CD8-positive, alpha-beta memory T cell (primary cell): ENCODE measurements at regions not wholly inside any gene's neighbourhood (a gene's known extent, or its start where the extent isn't known, plus 50 kb on each side); places are given as distances from the start of the nearest gene placed in this dataset.

Experiments
- CTCF ChIA-PET: fragments of 350-600 bp; sonication (Branson Sonifier 250); formaldehyde crosslinking; loops from one replicate; lab custom pipeline; 2021; ENCODE audit warnings: antibody characterized with exemption; lab: Charles Lee
- POLR2A ChIA-PET: fragments of 350-600 bp; sonication (Branson Sonifier 250); formaldehyde crosslinking; loops from one replicate; lab custom pipeline; 2021; ENCODE audit warnings: antibody characterized with exemption; lab: Charles Lee
- DNase-seq, 5 donors: peaks; one replicate each; pipeline versions ENCODE4 v3.0.0 to v3.0.0-alpha.2; 2020 to 2022; ENCODE audit warnings: mixed read lengths in 1 of 5
- H3K27ac ChIP-seq: one replicate; pipeline ENCODE4 v1.7.0; 2013; ENCODE audit warnings: low read depth, mild to moderate bottlenecking, low read length, moderate library complexity
- H3K27me3 ChIP-seq: 2 replicates; pipeline ENCODE4 v1.7.0; 2013; ENCODE audit warnings: low read length, mild to moderate bottlenecking; ENCODE audit not compliant: insufficient read depth, poor library complexity, severe bottlenecking
- H3K36me3 ChIP-seq: 2 replicates; pipeline ENCODE4 v1.7.0; 2013; ENCODE audit warnings: mild to moderate bottlenecking, low read length, moderate library complexity; ENCODE audit not compliant: insufficient read depth
- H3K4me1 ChIP-seq: 2 replicates; pipeline ENCODE4 v1.7.0; 2013; ENCODE audit warnings: mild to moderate bottlenecking, low read length, moderate library complexity; ENCODE audit not compliant: insufficient read depth
- H3K4me3 ChIP-seq: 2 replicates; pipeline ENCODE4 v1.7.0; 2013; ENCODE audit warnings: mild to moderate bottlenecking, low read length
- H3K9me3 ChIP-seq: 2 replicates; pipeline ENCODE4 v1.7.0; 2013; ENCODE audit warnings: mild to moderate bottlenecking, low read length
- H3K27ac Mint-ChIP-seq, 8 donors: one replicate each; pipeline ENCODE4 v1.8.0; 2020 to 2021; ENCODE audit warnings: mixed read lengths in 8 of 8, mild to moderate bottlenecking in 6 of 8, inconsistent platforms in 3 of 8, moderate library complexity in 3 of 8
- H3K27me3 Mint-ChIP-seq, 2 donors: one replicate each; pipeline ENCODE4 v1.8.0; 2020 to 2021; ENCODE audit warnings: mixed read lengths in 2 of 2, mild to moderate bottlenecking in 1 of 2, moderate library complexity in 1 of 2
- H3K36me3 Mint-ChIP-seq, 3 donors: one replicate each; pipeline ENCODE4 v1.8.0; 2020 to 2021; ENCODE audit warnings: mixed read lengths in 3 of 3, inconsistent platforms in 1 of 3, mild to moderate bottlenecking in 1 of 3
- H3K4me1 Mint-ChIP-seq, 3 donors: one replicate each; pipeline ENCODE4 v1.8.0; 2020 to 2021; ENCODE audit warnings: mixed read lengths in 3 of 3, inconsistent platforms in 1 of 3, mild to moderate bottlenecking in 1 of 3
- H3K4me3 Mint-ChIP-seq, 7 donors: one replicate each; pipeline ENCODE4 v1.8.0; 2020 to 2021; ENCODE audit warnings: mixed read lengths in 7 of 7, mild to moderate bottlenecking in 6 of 7, moderate library complexity in 4 of 7, inconsistent platforms in 2 of 7
- H3K9me3 Mint-ChIP-seq, 5 donors: one replicate each; pipeline ENCODE4 v1.8.0; 2020 to 2022; ENCODE audit warnings: mixed read lengths in 5 of 5, mild to moderate bottlenecking in 3 of 5, moderate library complexity in 2 of 5, inconsistent platforms in 1 of 5

DNA sequence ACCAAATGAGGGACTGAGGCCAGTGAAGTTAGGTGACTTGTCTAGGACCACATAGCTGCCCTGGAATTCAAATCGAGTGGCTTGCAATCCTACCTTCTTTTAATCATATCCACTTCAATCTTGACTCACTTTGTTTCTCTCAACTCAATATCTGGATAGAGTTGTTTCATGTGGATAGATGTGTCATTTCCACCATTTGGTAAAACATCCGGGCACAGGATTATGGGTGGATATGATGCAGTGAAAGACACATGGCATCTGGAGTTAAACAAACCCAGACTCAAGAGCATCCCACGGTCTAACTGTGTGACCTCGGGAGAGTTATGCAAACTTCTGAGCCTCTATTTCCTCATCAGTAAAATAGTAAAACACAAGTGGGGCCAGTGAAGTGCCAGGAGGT lies 103.6 kb upstream of the CNKSR3 start:
- CTCF ChIA-PET: no interaction called here
- H3K4me1 ChIP-seq: no peaks in the 10 kb centered on the region
- H3K4me3 ChIP-seq: no peak overlapping the region

DNA sequence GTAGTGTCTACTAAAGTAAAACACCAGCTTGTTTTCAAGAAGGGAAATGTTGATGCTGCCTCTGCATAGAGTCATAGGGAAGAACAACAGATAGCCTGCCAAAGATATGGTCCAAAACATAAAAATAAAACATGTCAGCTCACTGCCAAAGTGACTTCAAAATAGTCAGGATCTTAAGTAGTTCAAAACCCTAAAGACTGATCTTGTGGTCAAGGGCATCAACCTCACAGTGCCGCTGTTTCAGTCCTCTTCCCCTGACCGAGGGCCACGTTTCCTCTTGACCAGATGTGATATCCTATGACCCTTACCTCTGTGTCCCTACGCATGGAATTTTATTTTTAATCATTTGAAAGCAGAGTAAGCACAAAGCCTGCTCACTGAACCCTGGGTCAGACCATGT lies 104.2 kb upstream of the CNKSR3 start:
- peaks cover 2 to 6% of the 10 kb centered on the region in 2 donors for H3K27me3 Mint-ChIP-seq
- Histone ChIP-seq H3K4me1 (no peaks in the 10 kb centered on the region), H3K36me3 (no peaks in the 10 kb centered on the region), H3K27ac (no peak overlapping the region), H3K4me3 (no peak overlapping the region), H3K9me3 (no peaks in the 10 kb centered on the region), H3K27me3 (no peaks in the 10 kb centered on the region)
- H3K4me1 Mint-ChIP-seq: no peaks in the 10 kb centered on the region
- ChIA-PET CTCF (no interaction called here), POLR2A (no interaction called here)
- H3K9me3 Mint-ChIP-seq: no peaks in the 10 kb centered on the region
- no peak overlapping the region for H3K4me3 Mint-ChIP-seq
- DNase-seq: no peak
- H3K27ac Mint-ChIP-seq: no peak overlapping the region
- peaks cover 0 to 1% (median 0%) of the 10 kb centered on the region in 3 donors for H3K36me3 Mint-ChIP-seq

More for the DNA sequence above, 103.6 kb upstream of the CNKSR3 start:
- Mint-ChIP-seq H3K4me1 (no peaks in the 10 kb centered on the region), H3K4me3 (no peak overlapping the region), H3K27ac (no peak overlapping the region), H3K9me3 (no peaks in the 10 kb centered on the region), H3K27me3 (peaks cover 2 to 5% of the 10 kb centered on the region in 2 donors), H3K36me3 (peaks cover 0 to 1% (median 0%) of the 10 kb centered on the region in 3 donors)
- no peak overlapping the region for H3K27ac ChIP-seq
- no peaks in the 10 kb centered on the region for H3K36me3 ChIP-seq
- H3K27me3 ChIP-seq: no peaks in the 10 kb centered on the region
- no peak for DNase-seq
- POLR2A ChIA-PET: no interaction called here
- no peaks in the 10 kb centered on the region for H3K9me3 ChIP-seq

GRCh38 chr6:154615483-154616025 lies 105.1 kb upstream of the CNKSR3 start:
- H3K4me1 Mint-ChIP-seq: no peaks in the 10 kb centered on the region
- no peak for DNase-seq
- H3K4me3 ChIP-seq: no peak overlapping the region
- H3K36me3 Mint-ChIP-seq: peaks cover 0 to 1% (median 0%) of the 10 kb centered on the region in 3 donors
- no peak overlapping the region for H3K4me3 Mint-ChIP-seq
- POLR2A ChIA-PET: no interaction called here
- CTCF ChIA-PET: no interaction called here
- H3K27me3 Mint-ChIP-seq: peaks cover 2 to 9% of the 10 kb centered on the region in 2 donors
- no peaks in the 10 kb centered on the region for H3K9me3 Mint-ChIP-seq
- no peaks in the 10 kb centered on the region for H3K27me3 ChIP-seq
- no peaks in the 10 kb centered on the region for H3K9me3 ChIP-seq
- H3K36me3 ChIP-seq: no peaks in the 10 kb centered on the region
- no peaks in the 10 kb centered on the region for H3K4me1 ChIP-seq
- no peak overlapping the region for H3K27ac Mint-ChIP-seq
- no peak overlapping the region for H3K27ac ChIP-seq

- H3K27ac ChIP-seq: no peak overlapping the region
- no peaks in the 10 kb centered on the region for H3K9me3 ChIP-seq
- no peaks in the 10 kb centered on the region for H3K9me3 Mint-ChIP-seq
- no peak overlapping the region for H3K4me3 ChIP-seq
- no peak for DNase-seq
- H3K4me1 Mint-ChIP-seq: no peaks in the 10 kb centered on the region
- no peaks in the 10 kb centered on the region for H3K27me3 ChIP-seq
- ChIA-PET POLR2A (no interaction called here), CTCF (no interaction called here)
- no peaks in the 10 kb centered on the region for H3K36me3 ChIP-seq
- peaks cover 0 to 1% (median 0%) of the 10 kb centered on the region in 3 donors for H3K36me3 Mint-ChIP-seq
- H3K4me1 ChIP-seq: no peaks in the 10 kb centered on the region
- no peak overlapping the region for H3K27ac Mint-ChIP-seq
- H3K27me3 Mint-ChIP-seq: peaks cover 2 to 9% of the 10 kb centered on the region in 2 donors
- H3K4me3 Mint-ChIP-seq: no peak overlapping the region
Observed at GRCh38 chr6:154617175-154617574, 106.7 kb upstream of the CNKSR3 start.

DNA sequence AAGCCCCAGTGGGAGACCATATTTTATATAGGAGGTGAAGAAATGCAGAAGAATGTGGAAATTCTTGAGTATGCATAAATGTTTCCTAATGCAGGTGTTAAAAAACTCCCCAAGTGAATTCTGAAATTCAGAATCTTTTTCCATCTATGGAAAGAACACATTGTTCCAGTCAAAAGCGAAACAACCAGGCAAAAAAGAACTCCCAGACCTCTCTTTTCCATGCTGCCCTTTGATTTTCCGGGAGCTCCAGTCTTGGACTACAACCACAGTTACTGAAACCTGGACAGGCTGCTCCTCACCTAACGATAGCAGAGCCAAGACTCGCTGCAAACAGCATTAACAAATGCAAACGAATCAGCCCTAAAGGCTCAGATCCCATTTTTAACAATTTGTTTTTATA lies 108.7 kb upstream of the CNKSR3 start:
- no peaks in the 10 kb centered on the region for H3K36me3 ChIP-seq
- Mint-ChIP-seq H3K4me3 (no peak overlapping the region), H3K9me3 (peaks cover 0 to 2% (median 0%) of the 10 kb centered on the region in 5 donors), H3K27me3 (peaks cover 2 to 4% of the 10 kb centered on the region in 2 donors), H3K4me1 (no peaks in the 10 kb centered on the region), H3K27ac (no peak overlapping the region), H3K36me3 (peaks cover 0 to 1% (median 0%) of the 10 kb centered on the region in 3 donors)
- no peaks in the 10 kb centered on the region for H3K9me3 ChIP-seq
- no peak for DNase-seq
- ChIA-PET POLR2A (no interaction called here), CTCF (no interaction called here)
- H3K4me3 ChIP-seq: no peak overlapping the region
- no peak overlapping the region for H3K27ac ChIP-seq
- H3K4me1 ChIP-seq: no peaks in the 10 kb centered on the region
- no peaks in the 10 kb centered on the region for H3K27me3 ChIP-seq

DNA sequence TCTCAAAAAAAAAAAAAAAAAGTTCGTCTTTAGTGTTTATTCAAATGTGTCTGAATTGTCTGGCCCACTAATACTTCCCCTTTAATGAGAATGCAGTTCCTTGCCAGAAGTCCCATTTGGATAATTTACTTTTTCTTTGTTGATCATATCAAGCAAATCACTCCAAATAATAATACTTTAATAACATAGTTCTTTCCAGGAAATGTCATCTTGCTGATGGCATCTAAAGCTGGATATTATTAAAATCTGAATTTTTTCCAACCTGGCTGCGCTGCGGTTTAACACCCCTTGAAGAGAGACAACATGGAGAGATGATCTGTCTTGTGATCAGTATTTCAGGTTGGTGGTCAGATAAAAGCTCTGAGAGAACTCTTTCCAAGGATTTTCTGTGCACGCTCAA lies 111.2 kb upstream of the CNKSR3 start:
- H3K27ac Mint-ChIP-seq: no peak overlapping the region
- no peak for DNase-seq

GRCh38 chr6:154622618-154623336 lies 110.4 kb upstream of the SCAF8 start:
- H3K27me3 ChIP-seq: no peaks in the 10 kb centered on the region
- Mint-ChIP-seq H3K27me3 (peaks cover 3 to 8% of the 10 kb centered on the region in 2 donors), H3K9me3 (peaks cover 0 to 9% (median 5%) of the 10 kb centered on the region in 5 donors), H3K4me1 (no peaks in the 10 kb centered on the region), H3K4me3 (no peak overlapping the region), H3K27ac (no peak overlapping the region), H3K36me3 (no peaks in the 10 kb centered on the region)
- no peaks in the 10 kb centered on the region for H3K9me3 ChIP-seq
- no peak overlapping the region for H3K4me3 ChIP-seq
- no peaks in the 10 kb centered on the region for H3K4me1 ChIP-seq
- DNase-seq: no peak
- H3K27ac ChIP-seq: no peak overlapping the region
- no peaks in the 10 kb centered on the region for H3K36me3 ChIP-seq
- ChIA-PET CTCF (no interaction called here), POLR2A (no interaction called here)

More for the DNA sequence above, 111.2 kb upstream of the CNKSR3 start:
- Histone ChIP-seq H3K27ac (no peak overlapping the region), H3K9me3 (no peaks in the 10 kb centered on the region), H3K4me1 (no peaks in the 10 kb centered on the region), H3K27me3 (no peaks in the 10 kb centered on the region), H3K36me3 (no peaks in the 10 kb centered on the region), H3K4me3 (no peak overlapping the region)
- H3K36me3 Mint-ChIP-seq: no peaks in the 10 kb centered on the region
- ChIA-PET CTCF (no interaction called here), POLR2A (no interaction called here)
- H3K27me3 Mint-ChIP-seq: peaks cover 2 to 4% of the 10 kb centered on the region in 2 donors
- H3K9me3 Mint-ChIP-seq: peaks cover 0 to 9% (median 5%) of the 10 kb centered on the region in 5 donors
- no peaks in the 10 kb centered on the region for H3K4me1 Mint-ChIP-seq
- H3K4me3 Mint-ChIP-seq: no peak overlapping the region

DNA sequence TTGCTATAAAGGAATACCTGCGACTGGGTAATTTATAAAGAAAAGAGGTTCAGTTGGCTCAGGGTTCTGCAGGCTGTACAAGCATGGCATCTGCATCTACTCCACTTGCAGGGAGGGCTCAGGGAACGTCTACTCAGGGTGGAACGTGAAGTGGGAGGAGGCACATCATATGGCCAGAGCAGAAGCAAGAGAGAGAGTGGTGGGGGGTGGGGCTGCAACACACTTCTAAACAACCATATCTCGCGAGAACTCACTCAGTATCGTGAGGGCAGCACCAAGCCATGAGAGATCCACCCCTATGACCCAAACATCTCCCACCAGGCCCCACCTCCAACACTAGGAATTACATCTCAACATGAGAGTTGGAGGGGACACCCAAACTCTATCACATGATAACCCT lies 109.8 kb upstream of the SCAF8 start:
- ChIA-PET CTCF (no interaction called here), POLR2A (no interaction called here)
- Histone ChIP-seq H3K27ac (no peak overlapping the region), H3K9me3 (no peaks in the 10 kb centered on the region), H3K27me3 (no peaks in the 10 kb centered on the region), H3K36me3 (no peaks in the 10 kb centered on the region), H3K4me3 (no peak overlapping the region), H3K4me1 (no peaks in the 10 kb centered on the region)
- no peaks in the 10 kb centered on the region for H3K36me3 Mint-ChIP-seq
- peaks cover 0 to 9% (median 5%) of the 10 kb centered on the region in 5 donors for H3K9me3 Mint-ChIP-seq
- no peaks in the 10 kb centered on the region for H3K4me1 Mint-ChIP-seq
- H3K27ac Mint-ChIP-seq: no peak overlapping the region
- DNase-seq: no peak
- no peak overlapping the region for H3K4me3 Mint-ChIP-seq
- H3K27me3 Mint-ChIP-seq: peaks cover 3 to 8% of the 10 kb centered on the region in 2 donors
